ENCODE measurements at regions not wholly inside any gene's neighbourhood (a gene's known extent, or its start where the extent isn't known, plus 50 kb on each side); places are given as distances from the start of the nearest gene placed in this dataset.

DNA sequence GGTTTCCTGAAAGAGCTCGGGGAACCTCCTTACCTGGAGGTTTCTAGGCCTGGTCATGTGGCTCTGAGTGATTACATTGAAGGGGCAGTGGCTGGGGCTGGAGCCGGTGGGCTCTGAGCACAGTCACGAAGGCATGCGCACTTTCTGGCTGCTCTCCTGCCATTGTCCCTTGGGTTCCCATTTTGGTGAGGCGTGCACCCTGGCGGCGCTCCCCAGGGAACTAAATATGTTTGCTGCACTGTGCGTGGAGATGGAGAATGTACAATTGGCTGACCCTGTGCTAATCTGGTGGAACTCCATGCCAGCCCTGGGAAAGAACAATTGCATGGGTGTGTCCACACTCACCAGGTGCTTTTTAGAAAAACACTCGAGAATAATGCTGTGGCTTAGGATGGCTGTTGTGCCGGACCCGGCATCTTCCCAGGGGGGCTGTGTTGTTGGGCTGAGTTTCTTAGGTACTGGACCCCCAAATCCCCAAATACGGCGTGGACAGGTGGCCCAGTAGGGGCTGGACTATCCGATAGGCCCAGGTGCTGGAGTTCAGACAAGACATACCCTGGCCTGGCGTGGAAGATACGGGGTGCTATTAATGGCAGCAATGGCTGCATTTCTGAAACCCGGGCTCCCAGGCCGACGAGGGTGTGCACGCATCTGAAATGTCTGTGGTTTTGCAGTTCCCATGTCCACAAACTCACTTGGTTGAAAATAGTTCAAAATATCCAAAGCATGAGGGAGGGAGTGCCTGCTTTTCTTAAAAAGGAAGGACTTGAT, 230.5 kb downstream of the SEC14L1 start:
- Histone ChIP-seq H3K27ac (ENCODE audit: low read length) (no peak overlapping the region), H3K4me2 (ENCODE audit: low read length) (no peak overlapping the region), H3K9ac (ENCODE audit: low read length) (no peak overlapping the region), H3K79me2 (ENCODE audit: low read length) (no peaks in the 10 kb centered on the region), H3K36me3 (replicated peaks; ENCODE audit: low read depth, low read length) (no peaks in the 10 kb centered on the region), H3K4me3 (ENCODE audit: low read length) (no peak overlapping the region), H4K20me1 (ENCODE audit: insufficient read depth, low read length) (no peaks in the 10 kb centered on the region), H3K4me1 (ENCODE audit: low read length) (no peaks in the 10 kb centered on the region), H3K9me3 (ENCODE audit: insufficient read depth, low read length) (no peaks in the 10 kb centered on the region), H3K27me3 (ENCODE audit: low read depth, low read length) (peaks cover 15% of the 10 kb centered on the region), H2AFZ (ENCODE audit: low read depth, low read length) (no peak overlapping the region)
- TF ChIP-seq, protein P1, sequence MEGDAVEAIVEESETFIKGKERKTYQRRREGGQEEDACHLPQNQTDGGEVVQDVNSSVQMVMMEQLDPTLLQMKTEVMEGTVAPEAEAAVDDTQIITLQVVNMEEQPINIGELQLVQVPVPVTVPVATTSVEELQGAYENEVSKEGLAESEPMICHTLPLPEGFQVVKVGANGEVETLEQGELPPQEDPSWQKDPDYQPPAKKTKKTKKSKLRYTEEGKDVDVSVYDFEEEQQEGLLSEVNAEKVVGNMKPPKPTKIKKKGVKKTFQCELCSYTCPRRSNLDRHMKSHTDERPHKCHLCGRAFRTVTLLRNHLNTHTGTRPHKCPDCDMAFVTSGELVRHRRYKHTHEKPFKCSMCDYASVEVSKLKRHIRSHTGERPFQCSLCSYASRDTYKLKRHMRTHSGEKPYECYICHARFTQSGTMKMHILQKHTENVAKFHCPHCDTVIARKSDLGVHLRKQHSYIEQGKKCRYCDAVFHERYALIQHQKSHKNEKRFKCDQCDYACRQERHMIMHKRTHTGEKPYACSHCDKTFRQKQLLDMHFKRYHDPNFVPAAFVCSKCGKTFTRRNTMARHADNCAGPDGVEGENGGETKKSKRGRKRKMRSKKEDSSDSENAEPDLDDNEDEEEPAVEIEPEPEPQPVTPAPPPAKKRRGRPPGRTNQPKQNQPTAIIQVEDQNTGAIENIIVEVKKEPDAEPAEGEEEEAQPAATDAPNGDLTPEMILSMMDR (IDR thresholded peaks at IDR 0.05; ENCODE audit: low read depth, low read length) = no peak
- TF ChIP-seq EZH2phosphoT487 (IDR thresholded peaks at IDR 0.05; ENCODE audit: low read depth) = no peak

DNA sequence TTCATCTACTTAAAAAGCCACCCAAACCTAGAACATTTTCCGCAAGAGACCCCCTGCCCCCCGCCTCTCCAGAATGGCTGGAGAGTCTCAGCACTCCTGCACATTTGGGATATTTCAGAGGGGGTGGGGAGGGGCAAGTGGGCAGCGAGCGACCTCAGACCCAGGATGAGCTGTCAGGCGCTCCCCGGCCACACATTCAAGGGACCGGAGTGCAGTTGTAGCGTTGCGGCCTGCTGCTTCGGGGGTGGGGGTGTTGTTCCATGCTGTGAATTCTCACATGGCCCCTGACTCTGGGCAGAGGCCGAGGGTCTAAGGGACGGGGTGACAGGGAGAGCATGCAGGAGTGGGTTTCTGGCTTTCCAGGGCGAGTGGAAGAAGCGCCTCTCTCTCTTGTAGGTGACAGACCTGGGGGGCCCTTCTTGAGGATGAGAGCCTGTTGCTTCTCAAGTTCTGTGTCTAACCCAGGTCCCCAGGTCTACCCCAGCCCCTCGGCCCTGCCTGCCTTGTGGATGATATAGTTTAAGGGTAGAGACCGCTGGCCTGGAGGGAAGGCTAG, 231.2 kb downstream of the SEC14L1 start:
- no peak for TF ChIP-seq EZH2phosphoT487 (IDR thresholded peaks at IDR 0.05; ENCODE audit: low read depth)
- TF ChIP-seq, protein P1 (IDR thresholded peaks at IDR 0.05; ENCODE audit: low read depth, low read length) = no peak
- Histone ChIP-seq H3K4me2 (ENCODE audit: low read length) (no peak overlapping the region), H3K27me3 (ENCODE audit: low read depth, low read length) (peaks cover 9% of the 10 kb centered on the region), H2AFZ (ENCODE audit: low read depth, low read length) (no peak overlapping the region), H3K9me3 (ENCODE audit: insufficient read depth, low read length) (no peaks in the 10 kb centered on the region), H3K4me1 (ENCODE audit: low read length) (no peaks in the 10 kb centered on the region), H3K79me2 (ENCODE audit: low read length) (no peaks in the 10 kb centered on the region), H3K27ac (ENCODE audit: low read length) (no peak overlapping the region), H4K20me1 (ENCODE audit: insufficient read depth, low read length) (no peaks in the 10 kb centered on the region), H3K36me3 (replicated peaks; ENCODE audit: low read depth, low read length) (no peaks in the 10 kb centered on the region), H3K9ac (ENCODE audit: low read length) (no peak overlapping the region), H3K4me3 (ENCODE audit: low read length) (no peak overlapping the region)

DNA sequence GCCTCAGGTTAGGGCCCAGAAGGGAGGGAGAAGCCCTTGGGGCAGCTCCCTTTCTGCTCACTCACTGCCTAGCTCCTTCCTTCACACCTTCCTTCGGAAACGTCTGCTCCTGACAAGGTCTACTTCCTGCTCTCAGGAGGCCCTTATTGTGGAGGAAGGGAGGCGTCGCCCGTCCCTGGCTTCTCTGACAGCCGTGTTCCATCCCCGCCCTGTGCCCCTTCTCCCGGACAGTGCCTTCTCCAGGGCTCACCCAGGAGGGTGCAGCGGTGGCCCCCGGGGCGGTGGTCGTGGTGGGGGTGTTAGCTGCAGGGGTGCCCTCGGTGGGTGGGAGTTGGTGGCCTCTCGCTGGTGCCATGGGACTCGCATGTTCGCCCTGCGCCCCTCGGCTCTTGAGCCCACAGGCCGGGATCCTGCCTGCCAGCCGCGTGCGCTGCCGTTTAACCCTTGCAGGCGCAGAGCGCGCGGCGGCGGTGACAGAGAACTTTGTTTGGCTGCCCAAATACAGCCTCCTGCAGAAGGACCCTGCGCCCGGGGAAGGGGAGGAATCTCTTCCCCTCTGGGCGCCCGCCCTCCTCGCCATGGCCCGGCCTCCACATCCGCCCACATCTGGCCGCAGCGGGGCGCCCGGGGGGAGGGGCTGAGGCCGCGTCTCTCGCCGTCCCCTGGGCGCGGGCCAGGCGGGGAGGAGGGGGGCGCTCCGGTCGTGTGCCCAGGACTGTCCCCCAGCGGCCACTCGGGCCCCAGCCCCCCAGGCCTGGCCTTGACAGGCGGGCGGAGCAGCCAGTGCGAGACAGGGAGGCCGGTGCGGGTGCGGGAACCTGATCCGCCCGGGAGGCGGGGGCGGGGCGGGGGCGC, 231.9 kb downstream of the SEC14L1 start:
- Histone ChIP-seq H3K4me1 (ENCODE audit: low read length) (no peaks in the 10 kb centered on the region), H3K36me3 (replicated peaks; ENCODE audit: low read depth, low read length) (no peaks in the 10 kb centered on the region), H3K9ac (ENCODE audit: low read length) (no peak overlapping the region), H2AFZ (ENCODE audit: low read depth, low read length) (no peak overlapping the region), H4K20me1 (ENCODE audit: insufficient read depth, low read length) (no peaks in the 10 kb centered on the region), H3K4me2 (ENCODE audit: low read length) (no peak overlapping the region), H3K27me3 (ENCODE audit: low read depth, low read length) (0 out of 2 replicates have a peak, but pooled peaks cover 5% of the 10 kb centered on the region), H3K9me3 (ENCODE audit: insufficient read depth, low read length) (no peaks in the 10 kb centered on the region), H3K4me3 (ENCODE audit: low read length) (no peak overlapping the region), H3K27ac (ENCODE audit: low read length) (no peak overlapping the region), H3K79me2 (ENCODE audit: low read length) (no peaks in the 10 kb centered on the region)
- TF ChIP-seq EZH2phosphoT487 (IDR thresholded peaks at IDR 0.05; ENCODE audit: low read depth) = no peak
- TF ChIP-seq, protein P1 (IDR thresholded peaks at IDR 0.05; ENCODE audit: low read depth, low read length) = no peak

Measured in OCI-LY3 (cell line).